IMR-90 (cell line): ENCODE measurements at regions not wholly inside any gene's neighbourhood (a gene's known extent, or its start where the extent isn't known, plus 50 kb on each side); places are given as distances from the start of the nearest gene placed in this dataset.

Experiments used
- ATAC-seq: fragments of 200-7000 bp; cut with Tn5 transposase; 2 replicates; pipeline ENCODE4 v1.9.1; 2020; ENCODE audit warnings: low read depth, mild to moderate bottlenecking, moderate library complexity
- BruUV-seq: library from RNA; stranded (reverse); fragments of 400-500 nt; replicated peaks from 2 replicates; lab custom pipeline; 2021; lab: Mats Ljungman, UMichigan
- CTCF ChIA-PET: fragments of 300-600 bp; formaldehyde crosslinking; extraction: SDS; loops from one replicate; lab custom pipeline; 2021; ENCODE audit warnings: antibody characterized with exemption; lab: Yijun Ruan, JAX
- POLR2A ChIA-PET: fragments of 300-600 bp; sonication (Branson Sonifier 250); formaldehyde crosslinking; loops from one replicate; lab custom pipeline; 2022; ENCODE audit warnings: antibody characterized with exemption; ENCODE audit not compliant: unreplicated experiment; lab: Charles Lee
- DNase-seq: peaks from one replicate; pipeline ENCODE4 v3.0.0; 2013
- H2AFZ ChIP-seq: replicated peaks from 2 replicates; pipeline ENCODE3; 2013; ENCODE audit warnings: low read length, mild to moderate bottlenecking; ENCODE audit not compliant: poor library complexity
- H2AK5ac ChIP-seq: 2 replicates; pipeline ENCODE4 v1.6.1; 2013; ENCODE audit warnings: low read depth, low read length, inconsistent platforms
- H2AK9ac ChIP-seq: replicated peaks from 2 replicates; pipeline ENCODE3; 2013; ENCODE audit warnings: mild to moderate bottlenecking, low read depth, low read length, moderate library complexity; ENCODE audit not compliant: poor library complexity
- H2BK120ac ChIP-seq: 2 replicates; pipeline ENCODE4 v1.6.1; 2013; ENCODE audit warnings: low read depth, low read length, inconsistent platforms
- H2BK15ac ChIP-seq: 3 replicates; pipeline ENCODE4 v1.6.1; 2013; ENCODE audit warnings: low read depth, low read length, inconsistent platforms
- H2BK20ac ChIP-seq: 2 replicates; pipeline ENCODE4 v1.6.1; 2013; ENCODE audit warnings: low read depth, mild to moderate bottlenecking, inconsistent platforms, low read length, moderate library complexity
- H2BK5ac ChIP-seq: 2 replicates; pipeline ENCODE4 v1.6.1; 2013; ENCODE audit warnings: mild to moderate bottlenecking, low read depth, low read length, inconsistent platforms; ENCODE audit not compliant: poor library complexity, severe bottlenecking
- H3K14ac ChIP-seq: replicated peaks from 2 replicates; pipeline ENCODE4 v1.6.1; 2013; ENCODE audit warnings: low read depth, low read length, inconsistent platforms
- H3K18ac ChIP-seq: 2 replicates; pipeline ENCODE4 v1.6.1; 2013; ENCODE audit warnings: low read depth, low read length, control low read depth
- H3K23ac ChIP-seq: 2 replicates; pipeline ENCODE4 v1.6.1; 2013; ENCODE audit warnings: low read depth, low read length, inconsistent platforms
- H3K27ac ChIP-seq: 2 replicates; pipeline ENCODE4 v1.5.1; 2013; ENCODE audit warnings: mild to moderate bottlenecking, control low read depth, low read length; ENCODE audit not compliant: insufficient read depth
- H3K27me3 ChIP-seq: 2 replicates; pipeline ENCODE4 v1.6.1; 2013; ENCODE audit warnings: low read length; ENCODE audit not compliant: control insufficient read depth, insufficient read depth
- H3K36me3 ChIP-seq: 2 replicates; pipeline ENCODE4 v1.6.1; 2013; ENCODE audit warnings: low read length, mixed read lengths; ENCODE audit not compliant: control insufficient read depth, insufficient read depth
- H3K4ac ChIP-seq: 2 replicates; pipeline ENCODE4 v1.6.1; 2013; ENCODE audit warnings: low read depth, low read length, inconsistent platforms
- H3K4me1 ChIP-seq: 2 replicates; pipeline ENCODE4 v1.6.1; 2013; ENCODE audit warnings: low read length, mixed read lengths; ENCODE audit not compliant: control insufficient read depth, insufficient read depth
- H3K4me2 ChIP-seq: 2 replicates; pipeline ENCODE4 v1.6.1; 2013; ENCODE audit warnings: low read depth, mild to moderate bottlenecking, control low read depth, low read length, moderate library complexity
- H3K4me3 ChIP-seq: 2 replicates; pipeline ENCODE4 v1.5.1; 2013; ENCODE audit warnings: low read depth, mild to moderate bottlenecking, control low read depth, low read length, moderate library complexity; ENCODE audit not compliant: insufficient read depth
- H3K56ac ChIP-seq: 2 replicates; pipeline ENCODE4 v1.6.1; 2013; ENCODE audit warnings: low read length, inconsistent platforms; ENCODE audit not compliant: insufficient read depth; ENCODE audit errors: extremely low read depth
- H3K79me1 ChIP-seq, 2 experiments: 2 replicates each; pipeline ENCODE4 v1.6.1; 2013; ENCODE audit warnings: low read length in 2 of 2, inconsistent platforms in 1 of 2, low read depth in 1 of 2
- H3K9ac ChIP-seq: 2 replicates; pipeline ENCODE4 v1.6.1; 2013; ENCODE audit warnings: low read depth, low read length, control low read depth
- H3K9me1 ChIP-seq: 2 replicates; pipeline ENCODE4 v1.6.1; 2013; ENCODE audit warnings: low read length, inconsistent platforms; ENCODE audit not compliant: insufficient read depth
- H3K9me3 ChIP-seq: 2 replicates; pipeline ENCODE4 v1.6.1; 2013; ENCODE audit warnings: low read length; ENCODE audit not compliant: control insufficient read depth, insufficient read depth
- H4K20me1 ChIP-seq: 2 replicates; pipeline ENCODE4 v1.6.1; 2013; ENCODE audit warnings: low read length, inconsistent platforms; ENCODE audit not compliant: insufficient read depth
- H4K5ac ChIP-seq: 2 replicates; pipeline ENCODE4 v1.6.1; 2013; ENCODE audit warnings: mild to moderate bottlenecking, low read depth, low read length, control low read depth
- H4K8ac ChIP-seq, 2 experiments: 2 replicates each; pipeline ENCODE4 v1.6.1; 2013; ENCODE audit warnings: low read depth in 2 of 2, low read length in 2 of 2, control low read depth in 1 of 2, inconsistent platforms in 1 of 2
- H4K91ac ChIP-seq: 2 replicates; pipeline ENCODE4 v1.6.1; 2013; ENCODE audit warnings: low read depth, low read length, inconsistent platforms; ENCODE audit not compliant: insufficient read depth
- BHLHE40 ChIP-seq: fragments of 150-350 bp; IDR thresholded peaks from 2 replicates; pipeline ENCODE4 v1.6.1; 2016; ENCODE audit warnings: mild to moderate bottlenecking, low read depth, low read length
- CHD1 ChIP-seq: IDR thresholded peaks from 2 replicates; pipeline ENCODE4 v1.6.1; 2012; ENCODE audit warnings: low read depth, low read length, improper control_type of control experiment
- FOS ChIP-seq: fragments of 150-350 bp; IDR thresholded peaks from 2 replicates; pipeline ENCODE4 v1.6.1; 2016; ENCODE audit warnings: low read depth, low read length
- MAFK ChIP-seq: IDR thresholded peaks from 2 replicates; pipeline ENCODE4 v1.6.1; 2012; ENCODE audit warnings: low read depth, low read length, improper control_type of control experiment
- MAZ ChIP-seq: IDR thresholded peaks from 2 replicates; pipeline ENCODE4 v1.6.1; 2012; ENCODE audit warnings: low read depth, mild to moderate bottlenecking, low read length, improper control_type of control experiment, moderate library complexity, borderline replicate concordance
- MXI1 ChIP-seq: IDR thresholded peaks from 2 replicates; pipeline ENCODE4 v1.6.1; 2012; ENCODE audit warnings: low read depth, mild to moderate bottlenecking, low read length, moderate library complexity, borderline replicate concordance
- NFE2L2 ChIP-seq: fragments of 150-350 bp; IDR thresholded peaks from 2 replicates; pipeline ENCODE4 v1.6.1; 2016; ENCODE audit warnings: low read depth, mild to moderate bottlenecking, low read length
- POLR2A ChIP-seq: IDR thresholded peaks from 2 replicates; pipeline ENCODE4 v1.6.1; 2012; ENCODE audit warnings: mild to moderate bottlenecking, low read depth, low read length
- RAD21 ChIP-seq: IDR thresholded peaks from 2 replicates; pipeline ENCODE4 v1.6.1; 2012; ENCODE audit warnings: low read length, improper control_type of control experiment
- RCOR1 ChIP-seq: IDR thresholded peaks from 2 replicates; pipeline ENCODE4 v1.6.1; 2012; ENCODE audit warnings: mild to moderate bottlenecking, low read length, improper control_type of control experiment; ENCODE audit not compliant: insufficient replicate concordance
- SMC3 ChIP-seq: fragments of 150-350 bp; IDR thresholded peaks from 2 replicates; pipeline ENCODE4 v1.6.1; 2016; ENCODE audit warnings: low read depth, mild to moderate bottlenecking, antibody characterized with exemption, low read length, moderate library complexity
- USF2 ChIP-seq: fragments of 150-350 bp; IDR thresholded peaks from 2 replicates; pipeline ENCODE4 v1.6.1; 2017; ENCODE audit warnings: mild to moderate bottlenecking, antibody characterized with exemption, low read length, low read depth
- WGBS, 2 experiments: methylation state at CpG; one replicate each; pipeline versions ENCODE4 v1.1.5 to v1.1.7; 2013; ENCODE audit warnings: missing lambda C conversion rate in 2 of 2; ENCODE audit not compliant: insufficient read length in 1 of 2; ENCODE audit errors: extremely low coverage in 2 of 2; 5-methylcytosine and 5-hydroxymethylcytosine counted together
- dilution Hi-C: fragments of 300-500 bp; cut with HindIII; formaldehyde crosslinking; loops from one replicate; pipeline ENCODE4 v1.14.3; 2018; ENCODE audit warnings: low sequenced_read_pairs; ENCODE audit not compliant: unreplicated experiment
- in situ Hi-C: fragments of 300-500 bp; cut with MboI; formaldehyde crosslinking; loops from 3 replicates; pipeline ENCODE4 v1.14.3; 2019; ENCODE audit warnings: low sequenced_read_pairs, inconsistent platforms, mixed read lengths
- intact Hi-C: fragments of 100-400 bp; cut with micrococcal nuclease; formaldehyde crosslinking; loops from 2 replicates; pipeline ENCODE4 v1.10.0; 2022
- TF ChIP-seq, protein P1 (sequence below): fragments of 150-350 bp; IDR thresholded peaks from 2 replicates; pipeline ENCODE4 v1.6.1; 2016; ENCODE audit warnings: low read depth, mild to moderate bottlenecking, low read length, moderate library complexity, borderline replicate concordance
- TF ChIP-seq, protein P2 (sequence below): conservative IDR thresholded peaks from 2 replicates; pipeline ENCODE4 v1.5.1; 2012; ENCODE audit warnings: mild to moderate bottlenecking, low read depth, low read length, improper control_type of control experiment

GRCh38 chr2:64331849-64332699, 121.9 kb upstream of the LGALSL start:
- no peak overlapping the region for H2BK20ac ChIP-seq
- DNase-seq = peak; percentile 5
- H3K9me1 ChIP-seq = no peaks in the 10 kb centered on the region
- peak overlapping the region; percentile 8 for H2AFZ ChIP-seq
- POLR2A ChIA-PET = interaction anchor here (0.6 kb wide), 1 partner anchor 888 kb away, joined by 5 read pairs; no protein-coding TSS in a partner anchor
- H4K8ac ChIP-seq = no peak overlapping the region
- no peak overlapping the region for H3K18ac ChIP-seq
- no peak overlapping the region for H2AK9ac ChIP-seq
- CTCF ChIA-PET = interaction anchor here (0.9 to 3.7 kb wide), 5 partner anchors 20 to 283 kb away, joined by 3 to 36 read pairs (median 11); no protein-coding TSS in a partner anchor
- no peak overlapping the region for H2BK120ac ChIP-seq
- no peak overlapping the region for H4K5ac ChIP-seq
- H3K9me3 ChIP-seq = no peaks in the 10 kb centered on the region
- no peak overlapping the region for H4K91ac ChIP-seq
- H4K20me1 ChIP-seq = no peaks in the 10 kb centered on the region
- ATAC-seq = no peak
- dilution Hi-C loops = no loop called here
- H3K4me3 ChIP-seq = no peak overlapping the region
- intact Hi-C loops = loop anchor here (1.0 to 10.0 kb wide), 8 partner anchors 156 to 1240 kb away; no protein-coding TSS in a partner anchor
- no peak overlapping the region for H3K23ac ChIP-seq
- no peaks in the 10 kb centered on the region for H3K79me1 ChIP-seq
- H2BK15ac ChIP-seq = no peak overlapping the region
- H3K14ac ChIP-seq = no peak overlapping the region
- H3K56ac ChIP-seq = no peak overlapping the region
- H3K4me1 ChIP-seq = peaks cover 6% of the 10 kb centered on the region; the same call in 1 of the 2 replicates
- H3K27me3 ChIP-seq = peaks cover 4% of the 10 kb centered on the region
- WGBS, 2 experiments = 64% methylated on average over 3 of the region's 8 CpGs; no CpG with 5 or more reads in 1 of the 2 experiments
- no peaks in the 10 kb centered on the region for H3K36me3 ChIP-seq
- no peak overlapping the region for H3K4me2 ChIP-seq
- no peak overlapping the region for H2BK5ac ChIP-seq
- H3K27ac ChIP-seq = no peak overlapping the region
- H3K4ac ChIP-seq = no peak overlapping the region
- in situ Hi-C loops = loop anchor here (5.0 to 25.0 kb wide), 5 partner anchors 155 to 705 kb away; no protein-coding TSS in a partner anchor
- H3K9ac ChIP-seq = no peak overlapping the region
- no peak overlapping the region for H2AK5ac ChIP-seq
- no TSS peak for BruUV-seq
- TF ChIP-seq RCOR1 (no peak), SMC3 (no peak), MAFK (no peak), MXI1 (no peak), POLR2A (no peak), RAD21 (no peak), CHD1 (no peak), MAZ (no peak), BHLHE40 (no peak), NFE2L2 (no peak), FOS (no peak), USF2 (no peak)
- TF ChIP-seq, protein P1, sequence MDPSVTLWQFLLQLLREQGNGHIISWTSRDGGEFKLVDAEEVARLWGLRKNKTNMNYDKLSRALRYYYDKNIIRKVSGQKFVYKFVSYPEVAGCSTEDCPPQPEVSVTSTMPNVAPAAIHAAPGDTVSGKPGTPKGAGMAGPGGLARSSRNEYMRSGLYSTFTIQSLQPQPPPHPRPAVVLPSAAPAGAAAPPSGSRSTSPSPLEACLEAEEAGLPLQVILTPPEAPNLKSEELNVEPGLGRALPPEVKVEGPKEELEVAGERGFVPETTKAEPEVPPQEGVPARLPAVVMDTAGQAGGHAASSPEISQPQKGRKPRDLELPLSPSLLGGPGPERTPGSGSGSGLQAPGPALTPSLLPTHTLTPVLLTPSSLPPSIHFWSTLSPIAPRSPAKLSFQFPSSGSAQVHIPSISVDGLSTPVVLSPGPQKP = no peak
- TF ChIP-seq, protein P2, sequence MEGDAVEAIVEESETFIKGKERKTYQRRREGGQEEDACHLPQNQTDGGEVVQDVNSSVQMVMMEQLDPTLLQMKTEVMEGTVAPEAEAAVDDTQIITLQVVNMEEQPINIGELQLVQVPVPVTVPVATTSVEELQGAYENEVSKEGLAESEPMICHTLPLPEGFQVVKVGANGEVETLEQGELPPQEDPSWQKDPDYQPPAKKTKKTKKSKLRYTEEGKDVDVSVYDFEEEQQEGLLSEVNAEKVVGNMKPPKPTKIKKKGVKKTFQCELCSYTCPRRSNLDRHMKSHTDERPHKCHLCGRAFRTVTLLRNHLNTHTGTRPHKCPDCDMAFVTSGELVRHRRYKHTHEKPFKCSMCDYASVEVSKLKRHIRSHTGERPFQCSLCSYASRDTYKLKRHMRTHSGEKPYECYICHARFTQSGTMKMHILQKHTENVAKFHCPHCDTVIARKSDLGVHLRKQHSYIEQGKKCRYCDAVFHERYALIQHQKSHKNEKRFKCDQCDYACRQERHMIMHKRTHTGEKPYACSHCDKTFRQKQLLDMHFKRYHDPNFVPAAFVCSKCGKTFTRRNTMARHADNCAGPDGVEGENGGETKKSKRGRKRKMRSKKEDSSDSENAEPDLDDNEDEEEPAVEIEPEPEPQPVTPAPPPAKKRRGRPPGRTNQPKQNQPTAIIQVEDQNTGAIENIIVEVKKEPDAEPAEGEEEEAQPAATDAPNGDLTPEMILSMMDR = no peak
